GM12878 (cell line): ENCODE measurements at regions not wholly inside any gene's neighbourhood (a gene's known extent, or its start where the extent isn't known, plus 50 kb on each side); places are given as distances from the start of the nearest gene placed in this dataset.
"Not testable (repeated sequence)": the region's sequence is repeated elsewhere in the genome, so short reads cannot be mapped to it uniquely, and the experiment has no call there.

Experiments
- ATAC-seq: fragments of 200-7000 bp; cut with Tn5 transposase; 3 replicates; pipeline ENCODE4 v1.9.1; 2020; ENCODE audit warnings: mild to moderate bottlenecking, moderate library complexity
- BruUV-seq: library from RNA; stranded (reverse); fragments of 400-500 nt; replicated peaks from 2 replicates; lab custom pipeline; 2021; lab: Mats Ljungman, UMichigan
- CTCF ChIA-PET: fragments of 300-600 bp; sonication (Branson Sonifier 250); formaldehyde crosslinking; extraction: SDS; loops from one replicate; lab custom pipeline; 2021; ENCODE audit warnings: inconsistent platforms; lab: Yijun Ruan, JAX
- POLR2A ChIA-PET: fragments of 350-600 bp; formaldehyde crosslinking; extraction: SDS; loops from one replicate; lab custom pipeline; 2021; ENCODE audit warnings: inconsistent platforms; lab: Charles Lee
- RAD21 ChIA-PET: fragments of 300-600 bp; sonication (Branson Sonifier 250); formaldehyde crosslinking; loops from one replicate; lab custom pipeline; 2023; ENCODE audit warnings: antibody characterized with exemption; ENCODE audit not compliant: unreplicated experiment; lab: Charles Lee
- SMC1A ChIA-PET: fragments of 300-600 bp; sonication (Branson Sonifier 250); formaldehyde crosslinking; loops from one replicate; lab custom pipeline; 2023; ENCODE audit not compliant: unreplicated experiment, uncharacterized antibody; lab: Charles Lee
- DNase-seq: peaks from one replicate; pipeline ENCODE4 v3.0.0-alpha.2; 2011; ENCODE audit warnings: low read depth, low spot score
- FAIRE-seq: peaks from 3 replicates; lab custom pipeline; 2011; peaks lifted over from hg19 to GRCh38; lab: Jason Lieb, UNC
- H2AFZ ChIP-seq: 2 replicates; pipeline ENCODE4 v1.6.0; 2011; ENCODE audit warnings: low read depth, low read length, control low read depth; ENCODE audit not compliant: control insufficient read depth
- H3K27ac ChIP-seq: 2 replicates; pipeline ENCODE4 v1.5.1; 2011; ENCODE audit warnings: control low read depth; ENCODE audit not compliant: control insufficient read depth, insufficient read depth
- H3K27me3 ChIP-seq, 2 experiments: replicated peaks in 1 of 2; 2 replicates each; pipeline versions ENCODE4 v1.6.0 to v1.6.1; 2011; ENCODE audit warnings: low read length in 1 of 2; ENCODE audit not compliant: control insufficient read depth in 2 of 2, insufficient read depth in 2 of 2
- H3K36me3 ChIP-seq, 2 experiments: 2 replicates each; pipeline ENCODE4 v1.5.1; 2011; ENCODE audit warnings: low read length in 1 of 2; ENCODE audit not compliant: control insufficient read depth in 2 of 2, insufficient read depth in 2 of 2
- H3K4me1 ChIP-seq: 2 replicates; pipeline ENCODE4 v1.6.1; 2011; ENCODE audit warnings: mild to moderate bottlenecking, low read length, moderate library complexity, mixed read lengths; ENCODE audit not compliant: control insufficient read depth, insufficient read depth
- H3K4me2 ChIP-seq: 2 replicates; pipeline ENCODE4 v1.6.0; 2011; ENCODE audit warnings: control low read depth; ENCODE audit not compliant: control insufficient read depth, insufficient read depth
- H3K4me3 ChIP-seq: fragments of 200-600 bp; sonication (generic); 2 replicates; pipeline ENCODE4 v1.5.1; 2016
- H3K79me2 ChIP-seq: 2 replicates; pipeline ENCODE4 v1.6.0; 2011; ENCODE audit warnings: low read length; ENCODE audit not compliant: control insufficient read depth, insufficient read depth
- H3K9ac ChIP-seq: 2 replicates; pipeline ENCODE4 v1.8.0; 2011; ENCODE audit warnings: low read length, control low read depth, mixed read lengths; ENCODE audit not compliant: control insufficient read depth, insufficient read depth
- H3K9me3 ChIP-seq: replicated peaks from 3 replicates; pipeline ENCODE4 v1.5.1; 2011; ENCODE audit warnings: mild to moderate bottlenecking, low read length; ENCODE audit not compliant: control insufficient read depth, insufficient read depth
- H4K20me1 ChIP-seq: 2 replicates; pipeline ENCODE4 v1.6.0; 2011; ENCODE audit not compliant: control insufficient read depth, insufficient read depth
- CHD4 ChIP-seq: fragments of 200-600 bp; sonication (generic); IDR thresholded peaks from 2 replicates; pipeline ENCODE4 v1.6.1; 2016; ENCODE audit warnings: mild to moderate bottlenecking
- HSF1 ChIP-seq: fragments of 150-350 bp; IDR thresholded peaks from 2 replicates; pipeline ENCODE4 v1.6.1; 2014; ENCODE audit warnings: mild to moderate bottlenecking, low read depth, low read length
- TAF1 ChIP-seq: IDR thresholded peaks from 2 replicates; pipeline ENCODE4 v1.6.1; 2011; ENCODE audit warnings: mild to moderate bottlenecking, low read depth, low read length, borderline replicate concordance
- ZNF217 ChIP-seq: fragments of 450-650 bp; IDR thresholded peaks from 2 replicates; pipeline ENCODE4 v1.6.1; 2017; ENCODE audit warnings: antibody characterized with exemption, mild to moderate bottlenecking
- WGBS: methylation state at CpG from one replicate; pipeline ENCODE4 v1.1.6; 2016; ENCODE audit warnings: low lambda C conversion rate; ENCODE audit not compliant: insufficient replicate concordance, insufficient coverage; ENCODE audit errors: missing lambda C conversion rate; 5-methylcytosine and 5-hydroxymethylcytosine counted together
- in situ Hi-C: fragments of 300-500 bp; cut with MboI; formaldehyde crosslinking; loops from 9 replicates; pipeline ENCODE4 v1.14.3; 2018; ENCODE audit warnings: mixed read lengths
- intact Hi-C: fragments of 100-400 bp; cut with micrococcal nuclease; formaldehyde crosslinking; loops from one replicate; pipeline ENCODE4 v1.14.2; 2022; ENCODE audit not compliant: unreplicated experiment

- TF ChIP-seq ZNF217 (no peak), TAF1 (no peak), CHD4 (no peak), HSF1 (no peak)
Measured at GRCh38 chr11:67820081-67820480, 145.7 kb upstream of the ALDH3B2 start (continued).

GRCh38 chr11:67817558-67817957 lies 143.1 kb upstream of the ALDH3B2 start:
- intact Hi-C loops, in situ Hi-C loops, DNase-seq, BruUV-seq, H3K27ac ChIP-seq, SMC1A ChIA-PET, H3K9ac ChIP-seq, H2AFZ ChIP-seq, FAIRE-seq, H3K79me2 ChIP-seq, H4K20me1 ChIP-seq, H3K4me3 ChIP-seq, CTCF ChIA-PET, ATAC-seq, RAD21 ChIA-PET, H3K36me3 ChIP-seq, H3K27me3 ChIP-seq, H3K4me1 ChIP-seq, H3K4me2 ChIP-seq, H3K9me3 ChIP-seq: not testable (repeated sequence)
- 62% methylated on average over 21 of the region's 21 CpGs for WGBS
- POLR2A ChIA-PET = interaction anchor here (0.6 kb wide), 1 partner anchor 470 kb away, joined by 3 read pairs; no protein-coding TSS in a partner anchor

- CTCF ChIA-PET, H3K27ac ChIP-seq, H3K9ac ChIP-seq, H4K20me1 ChIP-seq, POLR2A ChIA-PET, H3K36me3 ChIP-seq, intact Hi-C loops, H3K4me3 ChIP-seq, SMC1A ChIA-PET, in situ Hi-C loops, DNase-seq, H3K9me3 ChIP-seq, RAD21 ChIA-PET, H3K4me1 ChIP-seq, H3K27me3 ChIP-seq, BruUV-seq, FAIRE-seq, ATAC-seq, H3K4me2 ChIP-seq, H2AFZ ChIP-seq, H3K79me2 ChIP-seq: not testable (repeated sequence)
- 14% methylated on average over 2 of the region's 2 CpGs for WGBS
Measured at GRCh38 chr11:67809301-67809700, 134.9 kb upstream of the ALDH3B2 start.

GRCh38 chr11:67807896-67808295 lies 133.5 kb upstream of the ALDH3B2 start:
- in situ Hi-C loops, RAD21 ChIA-PET, H3K27ac ChIP-seq, H3K27me3 ChIP-seq, intact Hi-C loops, H3K36me3 ChIP-seq, SMC1A ChIA-PET, CTCF ChIA-PET, ATAC-seq, H3K4me3 ChIP-seq, H4K20me1 ChIP-seq, FAIRE-seq, H3K79me2 ChIP-seq, BruUV-seq, H3K4me1 ChIP-seq, H3K9ac ChIP-seq, H3K9me3 ChIP-seq, POLR2A ChIA-PET, H3K4me2 ChIP-seq, DNase-seq, H2AFZ ChIP-seq: not testable (repeated sequence)
- WGBS = 64% methylated on average over 14 of the region's 14 CpGs
